ENCODE measurements at regions not wholly inside any gene's neighbourhood (a gene's known extent, or its start where the extent isn't known, plus 50 kb on each side); places are given as distances from the start of the nearest gene placed in this dataset.

DNA sequence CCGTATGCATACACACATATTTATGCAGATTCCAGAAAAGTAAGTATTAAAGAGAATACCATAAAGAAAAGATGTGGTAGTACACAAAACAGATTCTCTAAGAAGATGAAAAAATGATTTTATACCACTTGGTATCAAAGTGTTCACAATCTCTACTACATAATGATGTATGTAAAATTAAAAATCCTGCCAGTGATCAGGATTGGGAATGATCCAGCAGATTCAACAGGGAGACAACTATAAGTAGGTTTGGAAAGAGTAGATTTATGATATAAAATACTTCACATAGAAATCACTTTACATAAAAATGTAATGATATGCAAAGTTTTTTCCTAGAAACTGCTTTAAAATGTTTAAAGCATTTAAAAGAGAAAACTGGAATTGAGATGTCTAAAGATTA is 447.0 kb downstream of the CNTNAP4 start:
- DNase-seq: no peak

GRCh38 chr16:76729525-76729924 is 452.3 kb downstream of the CNTNAP4 start:
- peak; percentile 32 to 72 for DNase-seq

DNA sequence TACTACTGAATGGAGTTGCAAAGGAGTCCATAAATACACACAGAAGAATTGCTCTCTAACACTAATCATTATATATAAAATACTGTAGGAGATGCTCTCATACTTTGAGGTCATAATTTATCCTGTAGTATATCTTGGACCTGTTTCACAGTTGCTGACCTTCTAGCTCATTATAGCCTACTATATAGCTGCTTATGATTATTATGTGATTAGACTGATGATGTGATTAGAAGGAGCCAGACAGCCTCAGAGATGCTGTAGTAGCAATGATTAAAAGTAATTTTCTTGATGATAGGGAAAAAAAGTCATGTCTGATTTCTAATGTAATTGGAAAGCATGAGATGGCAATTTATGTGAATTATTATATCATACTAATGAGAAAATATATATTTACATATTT is 455.7 kb downstream of the CNTNAP4 start:
- no peak for DNase-seq

DNA sequence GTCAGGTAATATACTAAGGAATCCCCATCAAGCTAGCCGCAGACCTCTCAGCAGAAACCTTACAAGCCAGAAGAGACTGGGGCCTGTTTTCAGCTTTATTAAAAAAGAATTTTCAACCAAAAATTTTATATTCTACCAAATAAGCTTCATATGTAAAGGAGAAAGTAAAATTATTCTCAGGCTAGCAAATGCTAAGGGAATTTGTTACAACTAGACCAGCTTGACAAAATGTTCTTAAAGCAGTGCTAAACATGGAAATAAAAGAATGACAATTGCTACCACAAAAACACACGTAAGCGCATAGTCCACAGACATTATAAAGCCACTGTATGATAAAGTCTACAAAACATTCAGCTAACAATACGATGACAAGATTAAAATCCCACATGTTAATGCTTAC is 449.4 kb upstream of the MON1B start:
- no peak for DNase-seq

DNA sequence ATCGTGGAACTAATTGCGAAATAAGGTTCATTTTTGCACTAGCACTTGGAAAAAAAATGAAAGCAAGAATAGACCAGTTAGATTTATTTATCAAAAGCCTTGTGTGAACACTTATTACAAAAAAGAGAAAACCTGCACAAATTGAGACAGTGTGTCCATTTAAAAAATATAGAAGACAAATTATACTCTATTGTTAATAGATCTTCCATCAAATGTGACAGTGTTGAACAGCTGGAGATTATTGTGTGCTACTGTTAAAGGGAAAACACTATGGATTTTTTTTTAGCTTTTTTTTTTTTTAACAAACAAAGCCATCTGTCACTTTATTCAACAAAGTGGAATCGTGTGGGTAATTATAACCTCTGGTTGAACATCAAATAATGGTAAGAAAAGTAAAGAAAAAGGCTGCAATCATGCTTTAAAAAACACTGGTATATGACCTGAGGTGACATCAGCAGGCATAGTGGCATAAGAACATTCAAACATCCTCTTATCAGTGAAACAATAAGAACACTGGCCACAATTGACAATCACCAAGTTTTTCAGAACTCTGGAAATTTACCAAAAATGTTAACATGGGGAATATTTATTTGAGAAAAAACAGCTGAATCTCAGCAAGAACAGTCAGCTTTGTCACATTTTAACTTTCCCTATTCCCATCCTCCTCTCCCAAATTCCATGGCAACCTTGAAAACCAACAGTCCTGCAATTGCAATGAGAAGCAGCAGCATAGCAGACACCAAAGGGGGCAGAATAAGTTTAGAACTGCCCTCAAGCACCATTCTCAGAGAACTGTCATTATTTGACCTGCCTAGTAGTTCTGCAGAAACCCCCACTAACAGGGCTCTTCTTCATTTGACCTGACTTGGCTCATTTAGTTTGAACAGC is 442.3 kb upstream of the MON1B start:
- peak; percentile 69 to 87 for DNase-seq

GRCh38 chr16:76749780-76750375 is 441.1 kb upstream of the MON1B start:
- peak in 1 of 2 experiments; percentile 9 for DNase-seq

GRCh38 chr16:76755496-76755895 is 435.5 kb upstream of the MON1B start:
- DNase-seq: no peak

DNA sequence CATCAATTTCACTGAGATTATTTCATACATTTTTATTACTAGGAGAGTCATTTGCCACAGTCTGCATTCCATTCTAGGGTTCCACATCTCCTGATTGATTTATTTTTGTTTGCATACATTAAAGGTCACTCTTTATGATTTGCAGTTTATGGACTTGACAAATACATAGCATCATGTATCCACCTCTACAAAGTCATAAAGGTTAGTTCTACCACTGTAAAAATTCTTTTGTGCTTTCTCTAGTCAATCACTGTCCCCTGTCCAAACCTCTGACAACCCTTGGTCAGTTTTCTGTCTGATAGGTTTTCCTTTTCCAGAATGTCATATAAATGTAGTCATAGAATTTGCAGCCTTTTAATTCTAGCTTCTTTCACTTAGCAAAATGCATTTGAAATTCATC is 434.6 kb upstream of the MON1B start:
- DNase-seq: no peak

- DNase-seq: no peak
These were observed 434.0 kb upstream of the MON1B start for GRCh38 chr16:76756951-76757350.

DNA sequence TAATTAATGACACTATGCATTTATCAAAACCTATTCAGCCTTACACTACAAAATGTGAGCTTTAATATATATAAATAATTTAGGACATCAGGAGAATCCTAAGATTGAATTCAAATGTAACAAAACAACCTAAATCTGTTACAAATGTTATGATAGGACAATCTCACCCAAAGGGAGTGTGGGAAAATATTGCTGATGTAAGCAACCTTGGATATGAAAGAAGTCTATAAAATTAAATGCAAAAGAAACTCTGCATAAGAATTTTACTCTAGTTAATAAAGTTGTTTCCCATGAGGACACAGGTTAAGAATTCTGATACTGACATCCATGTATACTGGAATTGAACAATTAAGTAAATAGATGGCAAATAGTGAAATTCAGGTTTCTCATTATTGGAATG is 424.5 kb upstream of the MON1B start:
- no peak for DNase-seq

DNA sequence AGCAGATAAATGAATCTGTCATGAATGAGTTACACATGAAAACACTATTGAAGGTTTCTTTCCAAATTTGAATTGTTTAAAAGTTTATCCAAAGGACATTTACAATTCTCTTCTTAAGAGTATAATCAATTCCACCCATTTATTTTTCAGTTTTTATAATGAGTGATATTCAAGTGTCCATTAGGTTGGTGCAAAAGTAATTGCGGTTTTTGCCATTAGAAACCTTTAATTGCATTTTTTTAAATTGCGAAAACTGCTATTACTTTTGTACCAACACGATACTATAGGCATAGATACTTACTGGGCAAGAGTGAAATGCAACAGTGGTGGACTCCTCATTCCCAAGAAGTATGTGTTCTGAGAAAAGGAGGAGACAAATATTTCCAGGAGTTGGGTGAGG is 422.7 kb upstream of the MON1B start:
- no peak for DNase-seq

DNA sequence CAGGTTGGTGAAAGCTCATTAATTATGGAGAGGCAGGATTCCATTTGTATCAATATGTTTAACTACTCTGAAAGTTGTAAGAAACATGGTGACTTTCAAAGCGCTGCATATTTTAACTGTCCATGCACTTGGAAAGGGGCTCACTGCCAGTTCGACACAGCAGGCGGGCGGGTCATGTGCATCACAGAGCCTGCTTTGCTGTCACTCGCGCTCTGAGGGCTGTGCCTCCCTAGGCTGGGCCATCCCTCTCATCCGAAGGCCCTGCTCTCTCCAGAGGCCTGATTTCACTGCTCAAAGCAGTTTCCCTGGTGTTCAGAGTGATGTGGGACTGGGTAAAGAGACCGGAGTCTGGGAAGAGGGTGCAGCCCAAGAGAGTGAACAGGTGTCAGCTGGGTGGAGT is 422.0 kb upstream of the MON1B start:
- no peak for DNase-seq

- no peak for DNase-seq
These were observed 419.8 kb upstream of the MON1B start for GRCh38 chr16:76771216-76771615.

DNA sequence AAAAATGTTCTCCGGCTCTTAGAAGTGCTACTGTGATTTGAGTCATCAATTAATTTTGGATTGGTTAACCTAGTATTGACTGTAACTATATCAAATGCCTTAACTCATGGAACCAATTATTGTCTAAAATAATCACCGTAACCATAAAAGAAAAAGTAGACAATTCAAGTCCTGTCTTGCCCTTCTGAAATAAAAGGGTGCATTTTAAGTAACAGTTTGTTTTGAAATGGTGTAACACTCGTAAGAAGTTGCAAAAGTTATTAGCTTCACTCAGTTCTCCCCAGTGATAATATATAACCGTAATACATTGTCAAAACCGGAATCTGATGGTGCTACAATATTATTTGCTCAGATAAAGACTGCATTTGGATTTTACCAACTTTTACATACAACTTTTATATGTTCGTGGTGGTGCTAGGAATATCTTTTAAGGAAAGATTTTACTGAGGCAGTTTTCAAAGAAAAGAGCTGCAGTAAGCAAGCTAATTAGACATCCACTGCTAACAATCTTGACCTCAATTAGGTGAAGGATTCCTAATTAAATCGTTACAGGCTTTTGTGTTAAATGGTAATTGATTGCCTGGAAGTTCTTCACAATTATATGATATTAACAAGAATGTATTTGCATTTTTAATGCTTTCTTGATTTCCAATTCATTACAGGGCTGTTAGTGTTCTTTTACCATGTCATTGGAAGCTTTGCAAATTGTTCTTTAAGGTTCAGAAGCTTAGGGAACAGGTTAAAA is 413.1 kb upstream of the MON1B start:
- DNase-seq: no peak

- DNase-seq: no peak
These were observed 410.4 kb upstream of the MON1B start for GRCh38 chr16:76780556-76780955.

DNA sequence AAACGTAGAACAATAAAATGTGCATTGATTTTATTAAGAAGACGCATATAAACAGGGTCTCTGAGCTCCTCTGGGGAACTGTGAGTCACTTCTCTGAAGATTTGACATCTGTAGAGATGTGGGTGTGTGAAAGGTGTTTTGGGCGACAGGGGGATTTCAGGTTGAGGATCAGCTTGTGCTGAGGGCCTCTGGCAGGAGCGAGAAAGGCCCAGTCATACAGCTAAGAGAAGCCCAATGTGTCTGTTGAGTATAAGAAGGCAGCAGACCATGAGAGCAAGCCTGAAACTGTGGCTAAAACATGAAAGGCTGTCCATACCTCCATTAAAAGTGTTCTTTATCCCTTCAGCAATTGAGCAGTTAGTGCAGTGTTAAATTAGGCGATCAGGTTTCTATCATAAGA is 406.5 kb upstream of the MON1B start:
- no peak for DNase-seq

DNA sequence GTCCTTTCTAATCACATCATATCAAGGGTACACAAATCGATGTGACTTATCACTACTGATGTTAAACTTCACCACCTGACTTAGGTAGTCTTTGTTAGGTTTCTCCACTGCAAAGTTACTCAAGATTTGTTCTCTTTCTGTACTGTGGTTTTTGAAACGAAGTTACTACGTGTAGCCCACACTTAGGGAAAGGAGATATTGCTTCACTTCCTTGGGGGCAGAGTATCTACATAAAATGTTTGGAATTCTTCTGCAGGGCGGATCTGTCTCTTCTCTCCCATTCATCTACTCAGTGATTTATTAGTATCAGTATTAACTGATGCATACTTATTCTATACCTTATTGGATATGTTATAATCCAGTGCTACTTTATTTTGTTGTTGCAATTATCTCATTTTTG is 403.6 kb upstream of the MON1B start:
- DNase-seq: no peak

GRCh38 chr16:76791151-76791550 is 399.8 kb upstream of the MON1B start:
- DNase-seq: no peak

DNA sequence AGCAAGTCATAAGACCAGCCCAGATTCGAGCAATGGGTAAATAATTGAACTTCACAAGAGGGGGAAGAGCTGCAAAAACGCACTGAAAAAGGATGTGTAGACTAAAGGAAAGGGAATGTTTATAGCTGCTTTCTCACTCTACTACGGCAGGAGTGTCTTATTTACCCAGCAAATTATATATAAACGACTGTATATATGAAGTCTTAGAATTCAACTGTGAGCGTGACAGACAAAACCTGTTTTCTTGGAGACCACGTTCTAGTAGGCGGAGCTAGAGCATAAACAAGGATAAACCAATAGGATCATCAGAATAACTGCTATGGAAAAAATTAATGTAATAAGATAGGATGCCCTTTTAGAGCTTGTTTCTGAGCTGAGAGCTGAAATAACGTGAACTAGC is 394.6 kb upstream of the MON1B start:
- no peak for DNase-seq

- no peak for DNase-seq
These were observed 394.0 kb upstream of the MON1B start for GRCh38 chr16:76796978-76797377.

DNA sequence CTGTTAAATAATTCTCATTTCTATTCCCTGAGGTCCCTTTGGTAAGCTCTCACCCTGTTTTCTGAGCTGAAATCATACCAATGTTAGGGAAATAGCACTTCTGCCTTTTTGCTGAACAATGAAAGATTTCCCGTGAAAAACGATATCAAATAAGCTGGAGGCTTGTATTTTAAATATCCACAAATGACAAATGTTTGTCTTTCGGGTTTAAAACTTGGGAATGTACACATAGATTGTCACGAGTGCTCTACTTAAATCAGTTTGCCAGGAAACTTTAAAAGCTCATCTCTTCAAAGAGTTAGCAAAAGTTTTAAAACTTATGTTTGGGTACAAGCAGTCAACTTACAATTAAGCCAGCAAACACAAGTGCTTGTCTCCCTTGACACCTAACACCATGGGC is 393.5 kb upstream of the MON1B start:
- DNase-seq: no peak

DNA sequence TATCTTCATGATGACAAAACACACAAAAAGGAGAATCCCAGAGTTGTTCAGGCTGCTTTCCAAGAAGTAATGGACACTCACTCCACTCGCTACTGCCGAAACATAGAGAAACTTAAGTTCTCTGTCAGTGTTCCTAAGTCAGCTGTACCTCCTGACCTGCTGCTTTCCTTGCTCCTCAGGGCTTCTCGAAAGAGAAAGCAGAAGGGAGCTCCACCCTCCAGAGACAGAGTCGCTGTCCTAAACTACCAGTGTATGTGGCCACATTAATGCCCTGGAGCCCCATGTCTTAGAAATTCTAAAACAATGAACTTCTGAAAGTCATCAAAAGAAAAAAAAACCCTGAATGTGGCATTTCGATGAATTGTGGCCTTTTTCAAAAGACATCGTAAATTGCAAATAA is 390.8 kb upstream of the MON1B start:
- DNase-seq: no peak

- DNase-seq: no peak
These were observed 389.6 kb upstream of the MON1B start for GRCh38 chr16:76801357-76801756.

GRCh38 chr16:76816475-76816874 is 374.5 kb upstream of the MON1B start:
- DNase-seq: no peak

Data from NCI-H2081 (cell line).